GM21786 (cell line): ENCODE measurements at regions not wholly inside any gene's neighbourhood (a gene's known extent, or its start where the extent isn't known, plus 50 kb on each side); places are given as distances from the start of the nearest gene placed in this dataset.
A peak's percentile ranks its signal among the peaks of the same experiment; 100 is the strongest.

Experiments used
- ATAC-seq: cut with Tn5 transposase; IDR thresholded peaks from one replicate; pipeline ENCODE4 v1.9.1; 2021; ENCODE audit not compliant: unreplicated experiment

DNA sequence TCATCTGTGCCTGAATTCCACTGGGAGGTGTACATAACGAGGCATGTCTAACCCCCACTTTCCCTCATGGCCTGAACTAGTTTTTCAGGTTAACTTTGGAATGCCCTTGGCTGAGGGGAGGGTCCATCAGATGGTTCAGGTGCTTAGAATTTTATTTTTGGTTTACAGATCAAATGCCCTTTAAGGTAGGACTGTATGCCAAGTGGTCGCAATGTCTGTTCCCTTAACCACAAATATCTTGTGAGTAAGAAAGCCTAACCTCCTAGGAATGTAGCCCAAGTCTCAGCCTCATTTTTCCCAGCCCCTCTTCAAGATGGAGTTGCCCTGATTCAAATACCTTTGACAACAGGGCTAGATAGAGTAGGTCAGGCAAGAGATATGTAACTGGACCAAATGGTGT is 78.4 kb downstream of the RNASET2 start:
- no peak for ATAC-seq

DNA sequence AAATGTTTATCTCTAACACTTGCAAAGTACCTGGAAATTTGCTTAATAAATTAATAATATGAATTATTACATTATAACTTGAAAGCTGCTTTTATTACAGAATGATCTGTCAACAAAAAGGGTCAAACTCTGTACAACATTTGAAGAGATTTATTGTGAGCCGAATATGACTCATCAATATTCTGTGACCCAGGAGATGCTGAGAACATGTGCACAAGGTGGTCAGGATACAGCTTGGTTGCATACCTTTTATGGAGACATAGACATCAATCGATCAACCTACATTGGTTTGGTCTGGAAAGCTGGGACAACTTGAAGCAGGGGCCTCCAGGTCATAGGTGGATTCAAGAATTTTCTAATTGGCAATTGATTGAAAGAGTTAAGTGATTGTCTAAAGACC is 79.0 kb downstream of the RNASET2 start:
- no peak for ATAC-seq

DNA sequence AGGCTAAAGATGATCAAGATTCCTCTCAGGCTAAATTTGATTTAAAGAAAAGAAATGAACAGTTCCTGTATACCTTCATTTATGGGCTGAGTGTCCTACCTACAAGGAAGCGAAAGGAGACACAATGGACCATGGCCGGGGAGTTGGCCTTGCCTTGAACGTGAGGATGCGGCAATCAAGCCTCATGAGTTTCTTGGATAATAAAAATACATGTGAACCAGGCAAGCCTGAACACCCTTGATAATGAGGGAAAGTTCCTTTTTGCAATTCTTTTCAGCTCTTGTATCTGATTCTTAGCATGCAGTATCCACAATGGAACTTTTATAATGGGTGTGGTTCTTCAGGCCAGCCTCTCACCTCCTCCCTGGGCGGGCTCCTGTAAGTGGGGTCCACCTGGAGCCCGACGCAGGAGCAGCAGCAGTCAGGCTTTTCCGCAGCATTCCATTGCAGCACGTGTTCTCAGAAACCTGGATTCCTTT is 83.8 kb downstream of the RNASET2 start:
- no peak for ATAC-seq

DNA sequence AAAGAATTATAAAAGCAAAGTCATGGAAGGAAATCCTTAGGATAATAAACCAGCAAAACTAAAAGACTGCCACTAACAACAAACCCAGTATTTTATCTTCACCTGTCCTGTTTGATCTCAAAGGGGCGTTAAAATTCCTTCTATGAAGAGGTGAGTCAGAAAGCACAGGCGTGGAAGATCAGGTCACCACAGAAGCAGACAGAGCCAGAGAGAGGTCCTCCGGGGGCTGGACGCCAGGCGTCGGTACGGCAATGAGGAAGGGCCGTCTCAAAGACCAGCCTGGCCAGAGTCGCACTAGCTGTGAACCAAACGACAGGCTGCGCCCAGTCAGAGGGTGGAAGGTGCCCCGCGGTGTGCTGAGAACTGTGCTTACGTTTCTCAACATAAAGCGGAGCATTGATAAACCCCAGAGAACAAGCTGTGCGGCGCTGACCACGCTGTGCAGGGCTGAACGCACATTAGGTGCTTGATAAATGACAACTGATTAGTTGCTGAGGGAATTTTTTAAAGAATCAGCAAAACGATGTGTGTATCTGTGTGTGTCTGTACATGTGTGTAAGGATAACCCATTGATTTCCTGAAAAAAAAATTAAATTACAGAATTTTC is 85.6 kb downstream of the RNASET2 start:
- ATAC-seq: no peak

DNA sequence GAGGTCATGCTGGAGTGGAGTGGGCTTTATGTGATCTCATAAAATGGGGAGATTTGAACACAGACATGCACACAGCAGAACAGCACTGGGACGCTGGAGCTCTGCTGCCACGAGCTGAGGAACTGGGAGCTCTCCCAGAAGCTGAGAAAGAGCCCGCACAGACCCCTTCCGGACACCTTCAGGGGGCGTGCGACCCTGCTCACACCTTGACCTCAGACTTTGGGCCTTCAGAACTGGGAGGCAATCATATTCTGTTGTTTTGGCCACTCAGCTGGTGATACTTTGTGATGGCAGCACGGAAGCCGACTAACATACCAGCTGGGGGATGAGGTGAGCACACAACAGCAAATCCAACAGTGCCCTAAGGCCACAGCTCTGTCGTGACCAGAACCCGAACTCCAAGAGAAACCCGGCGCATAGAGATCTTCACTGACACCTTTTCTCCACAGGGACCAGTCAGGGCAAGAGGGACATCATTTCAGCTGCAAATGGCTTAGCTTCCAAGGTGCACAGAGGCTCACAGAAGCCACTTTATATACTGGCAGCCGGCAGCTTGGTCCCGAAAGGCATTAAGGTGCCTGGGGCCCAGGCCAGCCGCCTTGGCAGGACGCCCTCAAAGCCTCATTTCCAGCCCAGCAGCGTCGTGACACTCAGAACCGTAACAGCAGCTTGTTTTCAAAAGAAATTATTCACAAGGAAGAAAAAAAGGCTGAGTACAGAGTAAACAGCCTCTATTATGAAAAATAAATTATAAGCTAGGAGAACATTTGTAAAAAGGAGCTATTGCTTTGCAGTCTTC is 89.3 kb downstream of the RNASET2 start:
- ATAC-seq: no peak

DNA sequence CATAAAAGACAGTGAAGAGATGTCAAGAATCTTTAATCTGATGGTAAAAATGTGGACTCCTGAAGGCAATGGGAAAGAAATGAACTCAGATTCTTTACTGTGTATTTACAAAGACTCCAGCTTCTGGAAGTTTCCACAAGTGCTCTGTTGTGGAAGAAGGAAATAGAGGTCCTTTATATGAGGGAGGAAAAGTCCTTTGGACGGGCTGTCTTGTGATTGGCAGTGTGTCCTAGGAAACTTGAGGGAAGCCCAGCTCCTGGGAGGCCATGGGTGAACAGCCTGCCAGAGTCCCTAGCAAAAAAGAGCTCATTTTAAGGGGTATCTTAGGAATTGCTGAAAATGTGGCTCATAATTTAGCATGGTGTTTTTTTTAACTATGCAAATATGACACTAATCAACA is 92.0 kb downstream of the RNASET2 start:
- ATAC-seq: no peak

DNA sequence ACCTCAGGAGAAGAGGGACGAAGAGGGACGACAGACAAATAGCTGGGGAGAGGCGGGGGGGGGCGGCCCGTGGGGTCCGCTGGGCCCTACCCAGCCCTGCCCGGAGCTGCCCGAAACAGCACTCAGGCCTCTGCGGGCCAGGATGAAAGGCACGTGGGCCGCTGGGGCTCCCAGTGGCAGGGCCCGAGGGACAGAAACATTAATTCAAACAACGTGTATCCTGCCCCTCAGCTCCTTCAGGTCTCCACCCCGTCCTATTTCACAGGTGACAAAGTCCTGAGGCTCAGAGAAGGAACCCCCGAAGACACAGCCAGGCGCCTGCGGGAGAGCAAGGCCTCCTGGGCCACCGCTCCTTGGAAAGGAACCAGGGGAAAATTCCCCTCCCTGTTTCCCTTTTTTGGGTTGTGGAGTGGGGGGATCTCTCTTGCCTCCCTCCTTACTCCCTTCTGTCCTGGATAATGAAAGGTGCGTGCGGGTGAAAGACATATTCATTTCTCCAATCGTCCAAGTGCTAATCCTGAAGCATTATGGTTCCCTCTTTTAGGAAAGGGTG is 93.3 kb downstream of the RNASET2 start:
- peak; percentile 26 for ATAC-seq

DNA sequence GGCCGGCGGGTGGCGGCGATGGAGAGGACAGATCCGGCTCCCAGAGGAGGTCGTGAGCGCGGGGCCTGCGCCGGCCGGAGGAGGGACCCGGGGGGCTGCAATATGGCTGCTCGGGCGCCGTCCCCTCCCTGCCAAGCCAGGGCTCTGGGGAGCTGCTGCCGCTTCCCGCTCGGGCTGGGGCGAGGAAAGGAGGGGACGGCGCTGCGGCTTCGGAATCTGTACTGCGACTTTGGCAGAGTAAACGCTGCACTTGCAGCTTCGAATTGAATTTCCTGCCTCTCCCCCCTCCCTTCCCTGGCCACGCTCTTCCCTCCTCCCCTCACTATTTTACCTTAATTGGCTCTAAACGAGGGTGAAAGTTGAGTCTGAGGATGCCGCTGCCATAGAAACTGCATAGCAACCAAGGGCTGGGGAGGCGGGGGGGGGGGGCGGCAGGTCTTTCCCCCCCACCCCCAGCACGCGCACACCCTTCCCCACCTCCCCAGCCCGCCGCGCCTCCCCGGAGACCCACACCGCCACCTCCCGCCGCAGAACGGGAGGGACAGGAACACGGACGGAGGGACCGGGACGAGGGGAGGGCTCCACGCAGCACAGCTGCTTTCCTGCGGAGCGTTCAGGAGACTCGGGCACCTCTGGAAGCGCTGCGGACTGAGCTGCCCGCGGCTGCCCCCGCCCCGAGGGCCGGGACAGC is 93.9 kb downstream of the RNASET2 start:
- ATAC-seq: peak; percentile 44

DNA sequence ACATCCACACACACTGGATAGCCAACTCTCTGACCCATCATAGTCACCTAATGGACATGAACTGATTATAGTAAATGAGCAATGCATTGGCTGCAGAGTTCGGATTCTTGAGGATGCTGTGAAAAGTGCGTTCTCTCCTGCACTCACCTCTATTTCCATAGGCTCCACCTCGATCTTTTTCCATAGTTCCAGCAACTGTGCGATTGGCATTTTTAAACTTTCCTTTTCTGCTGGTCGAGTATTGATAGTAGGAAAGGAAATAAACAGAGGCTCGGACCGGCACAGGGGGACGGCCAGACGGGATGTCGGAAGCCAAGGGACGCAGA is 94.4 kb downstream of the RNASET2 start:
- ATAC-seq: no peak

DNA sequence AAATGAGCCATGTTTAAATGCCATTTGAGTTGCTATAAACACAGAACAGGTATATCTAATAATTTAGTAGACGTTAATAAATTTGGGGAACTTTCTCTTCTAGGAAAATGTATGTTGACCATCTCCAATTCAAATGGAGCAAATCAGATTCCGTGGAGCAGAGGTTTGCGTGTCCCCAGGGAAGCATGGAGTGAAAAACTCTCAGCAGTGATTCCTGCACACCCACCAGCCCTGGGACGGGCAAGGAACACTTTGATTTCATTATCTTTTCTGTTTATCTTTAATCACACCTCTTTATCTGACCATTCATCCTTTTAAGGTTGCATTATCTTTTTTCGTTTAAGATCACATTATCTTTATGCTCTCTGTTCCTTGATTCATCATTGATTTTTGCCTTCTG is 95.0 kb downstream of the RNASET2 start:
- ATAC-seq: no peak

DNA sequence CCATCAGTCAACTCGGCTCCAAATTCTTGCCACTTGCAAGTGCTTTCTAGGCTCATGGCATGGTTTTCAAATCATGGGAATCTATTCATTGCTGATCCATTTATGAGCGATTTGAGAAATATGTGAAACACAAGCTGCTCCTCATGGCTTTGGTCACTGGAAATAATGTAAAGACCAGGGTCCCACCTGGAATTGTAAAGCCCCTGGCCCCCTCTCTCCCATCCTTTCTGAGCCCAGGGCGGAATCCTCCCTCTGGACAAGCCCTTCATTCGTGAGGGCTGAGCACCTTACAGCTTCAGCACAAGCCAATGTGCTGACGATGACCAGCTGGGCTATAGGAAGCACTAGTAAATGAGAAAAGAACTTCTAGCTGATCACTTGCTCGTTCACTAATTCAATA is 96.0 kb downstream of the RNASET2 start:
- no peak for ATAC-seq

DNA sequence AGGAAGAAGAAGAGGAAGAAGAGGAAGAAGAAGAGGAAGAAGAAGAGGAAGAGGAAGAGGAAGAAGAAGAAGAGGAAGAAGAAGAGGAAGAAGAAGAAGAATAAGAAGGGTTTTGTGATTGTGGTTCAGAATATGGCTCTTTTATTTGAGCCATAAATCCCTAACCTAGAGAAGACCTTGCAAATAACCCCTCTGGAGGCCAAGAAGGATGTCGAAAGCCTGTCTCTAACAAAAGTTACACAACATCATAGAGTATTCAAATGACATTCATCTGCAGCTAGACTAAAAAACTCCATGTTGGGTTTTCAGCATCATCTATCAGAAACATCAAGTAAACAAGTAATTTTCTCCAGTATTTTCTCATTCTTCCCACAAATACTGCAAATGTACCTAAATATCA is 100.9 kb downstream of the RNASET2 start:
- ATAC-seq: no peak

DNA sequence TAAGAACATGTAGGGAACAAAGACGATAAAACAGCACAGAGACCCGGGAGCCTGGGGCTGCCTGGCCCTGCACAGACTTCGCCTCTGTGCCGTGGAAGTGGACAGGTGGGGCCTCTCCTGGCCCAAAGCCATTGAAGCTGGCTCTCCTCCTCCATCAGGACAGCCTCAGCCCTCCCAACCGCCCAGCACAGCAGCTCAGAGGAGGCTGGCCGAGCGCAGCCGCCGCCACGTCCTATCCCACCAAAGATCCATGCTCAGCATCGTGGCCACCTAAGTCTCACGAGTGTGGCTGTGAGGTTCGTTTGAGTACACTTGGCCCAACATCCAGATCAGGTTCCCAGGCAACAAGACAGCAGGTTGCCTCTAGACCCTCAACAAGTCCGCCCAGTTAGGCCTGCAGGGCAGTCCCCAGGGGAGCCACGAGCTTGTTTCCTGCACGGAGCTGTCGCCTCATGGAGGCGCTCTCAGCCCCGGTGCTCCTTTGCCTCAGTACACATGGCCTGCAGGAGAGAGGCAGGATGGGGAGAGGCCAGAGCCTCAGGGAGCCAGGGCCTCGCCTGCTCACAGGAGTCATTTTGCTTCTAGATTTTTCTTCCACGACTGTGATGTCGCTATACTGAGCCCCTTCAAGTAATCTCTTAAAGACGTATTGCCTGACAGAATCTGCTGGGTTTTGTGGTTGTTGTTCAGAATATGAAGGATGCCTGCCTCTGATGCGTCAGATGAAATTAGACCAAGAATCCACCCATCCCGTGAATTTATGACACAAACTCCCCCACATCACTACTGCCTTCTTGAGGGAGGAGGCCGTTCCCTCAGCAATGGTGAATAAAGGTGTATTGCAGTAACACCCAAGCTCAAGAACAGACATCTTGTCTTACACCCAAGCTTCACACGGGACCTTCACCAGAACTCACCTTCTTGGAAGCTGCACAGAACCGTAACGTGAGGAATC is 102.7 kb downstream of the RNASET2 start:
- no peak for ATAC-seq

DNA sequence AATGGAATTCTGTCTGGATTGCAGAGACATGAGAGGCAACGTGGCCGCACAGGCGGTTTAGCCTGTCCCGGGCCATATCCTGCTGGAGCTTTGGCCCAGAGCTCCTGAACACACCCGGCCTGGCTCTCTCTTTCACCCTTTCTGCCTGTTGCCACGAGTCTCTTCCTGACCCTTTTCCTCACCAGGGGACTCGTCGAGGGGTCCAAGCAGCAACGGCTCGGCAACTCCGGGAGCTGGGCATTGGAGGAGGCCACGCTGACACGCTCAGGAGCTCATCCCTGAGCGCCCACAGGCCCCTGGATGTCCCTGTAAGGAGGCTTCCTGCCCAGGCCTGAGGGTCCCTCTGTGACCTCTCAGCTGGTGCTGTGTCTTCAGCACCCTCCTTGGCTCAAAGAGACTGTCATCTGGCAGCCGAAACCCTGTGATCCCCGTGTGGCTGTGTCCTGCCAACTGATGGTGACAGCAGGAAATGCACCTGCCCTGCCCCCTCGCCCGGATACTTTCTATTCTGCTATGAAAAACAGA is 103.8 kb downstream of the RNASET2 start:
- no peak for ATAC-seq

DNA sequence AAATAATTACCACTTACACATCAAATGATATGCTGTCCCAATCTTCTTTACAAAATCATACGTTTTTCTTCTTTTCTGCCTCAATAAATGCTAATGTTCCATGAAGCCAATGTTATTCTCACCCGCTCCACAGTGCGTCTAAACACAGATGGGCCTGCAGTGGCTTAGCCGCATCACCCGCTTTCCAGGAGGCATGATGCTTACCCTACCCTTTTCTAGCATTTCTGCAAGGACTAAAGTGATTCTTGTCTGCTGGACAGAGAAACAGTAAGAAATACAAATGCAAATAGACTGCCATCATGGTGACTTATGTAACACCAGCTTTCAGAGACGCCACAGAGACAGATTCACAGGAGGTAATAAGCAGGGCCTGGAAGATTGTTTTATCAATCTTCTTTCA is 104.4 kb downstream of the RNASET2 start:
- no peak for ATAC-seq

DNA sequence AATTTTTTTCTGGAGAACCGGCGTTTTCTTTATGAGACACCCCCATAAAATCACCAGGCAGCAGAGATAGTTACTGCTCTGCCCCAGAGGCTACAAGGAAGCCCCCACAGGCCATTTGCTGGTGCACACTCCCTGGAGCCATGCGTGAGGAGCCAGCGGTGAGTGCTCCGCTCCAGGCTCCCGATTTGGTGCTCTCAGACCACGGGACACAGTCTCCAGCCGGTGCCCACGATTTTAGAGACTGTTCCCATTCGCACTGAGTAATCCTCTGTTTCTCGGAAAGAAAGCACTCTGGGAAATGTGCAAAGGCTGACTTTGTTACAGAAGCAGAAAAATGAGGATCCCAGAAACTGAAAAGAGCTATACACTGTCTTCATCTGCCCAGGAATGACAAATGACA is 104.9 kb downstream of the RNASET2 start:
- no peak for ATAC-seq

DNA sequence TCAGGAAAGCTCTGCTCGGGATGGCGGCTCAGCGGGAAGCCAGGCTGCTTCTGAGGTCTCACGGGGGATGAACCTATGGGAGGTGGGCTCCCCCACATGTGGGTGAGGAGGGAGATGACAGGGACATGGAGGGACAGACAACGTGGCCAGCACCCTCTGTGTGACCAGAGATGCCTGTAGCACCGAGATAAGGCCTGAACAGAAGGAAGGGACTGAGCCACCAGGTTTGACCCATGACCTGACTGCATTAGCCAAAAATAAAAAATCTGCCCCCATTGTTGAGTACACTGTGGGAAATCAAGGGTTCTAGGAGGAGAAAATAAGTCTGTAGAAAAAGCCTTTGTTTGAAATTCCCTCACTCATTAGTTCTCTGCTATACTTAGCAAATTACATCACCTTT is 105.7 kb downstream of the RNASET2 start:
- ATAC-seq: no peak

DNA sequence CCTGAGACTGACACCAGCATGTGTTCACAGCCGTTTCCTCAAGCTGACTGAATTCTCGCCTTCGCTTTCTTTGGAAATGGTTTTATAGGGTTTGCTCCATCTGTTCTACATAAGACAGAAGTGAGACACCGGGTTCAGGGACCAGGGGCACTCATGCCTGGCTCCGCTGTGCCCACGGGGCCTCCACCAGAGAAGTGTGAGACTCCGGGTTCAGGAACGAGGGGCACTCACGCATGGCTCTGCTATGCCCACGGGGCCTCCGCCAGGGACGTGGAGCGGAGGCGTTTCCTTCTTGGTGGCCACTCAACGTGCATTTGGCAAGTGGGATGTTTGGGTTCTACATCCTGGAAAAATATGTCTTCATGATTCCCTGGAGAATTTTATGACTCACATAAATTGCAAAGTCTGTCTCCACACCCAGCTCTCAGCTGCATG is 106.6 kb downstream of the RNASET2 start:
- ATAC-seq: peak; percentile 84

DNA sequence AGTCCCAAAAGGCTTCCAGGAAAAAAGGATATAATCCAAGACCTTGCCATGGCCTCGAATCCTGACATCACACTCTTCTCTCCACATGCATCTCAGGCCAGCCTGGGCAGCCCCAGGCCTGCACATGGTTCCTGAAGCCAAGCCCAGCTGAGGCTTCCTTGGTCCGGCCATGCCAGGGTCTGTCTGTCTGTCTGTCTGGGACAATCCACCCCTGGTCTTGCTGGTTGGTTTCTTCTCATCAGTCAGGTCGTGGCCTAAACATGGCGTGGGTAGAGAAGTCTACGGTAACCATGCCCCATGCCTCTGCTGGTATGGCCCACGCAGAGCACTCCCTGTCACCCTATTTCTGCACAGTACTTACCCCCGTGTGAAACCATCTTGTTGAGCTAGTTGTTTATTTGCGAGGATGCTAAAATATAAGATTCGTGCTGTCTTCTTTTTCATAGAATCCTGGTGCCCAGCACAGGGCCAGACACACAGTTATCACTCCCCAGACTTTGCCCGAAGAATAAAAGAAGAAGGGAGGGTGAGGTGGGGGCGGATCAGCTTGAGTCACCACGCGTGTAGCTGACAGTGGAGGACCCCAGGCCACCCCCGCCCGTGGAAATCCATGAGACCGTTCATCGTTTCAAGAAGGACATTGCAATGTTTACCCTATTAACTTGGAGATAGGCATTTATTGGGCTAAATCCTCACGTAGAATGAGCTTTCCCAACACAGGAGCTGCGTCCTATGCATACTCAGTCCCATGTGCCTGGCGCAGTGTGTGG is 107.2 kb downstream of the RNASET2 start:
- no peak for ATAC-seq
